ENCODE measurements at regions not wholly inside any gene's neighbourhood (a gene's known extent, or its start where the extent isn't known, plus 50 kb on each side); places are given as distances from the start of the nearest gene placed in this dataset.

GRCh38 chr3:177606891-177607290 lies 409.6 kb upstream of the TBL1XR1 start:
- no peak overlapping the region for H3K27ac ChIP-seq (ENCODE audit: low read depth, low read length)
- H3K4me3 ChIP-seq (ENCODE audit: low read depth, low read length) = no peak overlapping the region
- no peaks in the 10 kb centered on the region for H3K9me3 ChIP-seq (ENCODE audit: control insufficient read depth, insufficient read depth, low read length)
- H3K4me1 ChIP-seq (ENCODE audit: control insufficient read depth, insufficient read depth, low read length) = no peaks in the 10 kb centered on the region
- H3K27me3 ChIP-seq (ENCODE audit: control insufficient read depth, insufficient read depth, low read length) = no peaks in the 10 kb centered on the region
- WGBS (ENCODE audit: insufficient coverage) = 93% methylated on average over 4 of the region's 4 CpGs
- DNase-seq (ENCODE audit: low read depth in 4 of 6, low spot score in 6 of 6) = no peak
- no peaks in the 10 kb centered on the region for H3K36me3 ChIP-seq (ENCODE audit: control insufficient read depth, insufficient read depth, low read length)

- Histone ChIP-seq H3K4me3 (ENCODE audit: low read depth, low read length) (no peak overlapping the region), H3K9me3 (ENCODE audit: control insufficient read depth, insufficient read depth, low read length) (no peaks in the 10 kb centered on the region), H3K27me3 (ENCODE audit: control insufficient read depth, insufficient read depth, low read length) (no peaks in the 10 kb centered on the region), H3K27ac (ENCODE audit: low read depth, low read length) (no peak overlapping the region), H3K36me3 (ENCODE audit: control insufficient read depth, insufficient read depth, low read length) (no peaks in the 10 kb centered on the region), H3K4me1 (ENCODE audit: control insufficient read depth, insufficient read depth, low read length) (no peaks in the 10 kb centered on the region)
- no peak for DNase-seq (ENCODE audit: low read depth in 4 of 6, low spot score in 6 of 6)
- no CpG with 5 or more reads among the region's 5 CpGs for WGBS (ENCODE audit: insufficient coverage)
These were observed 410.3 kb upstream of the TBL1XR1 start for GRCh38 chr3:177607589-177607988.

- Histone ChIP-seq H3K27ac (ENCODE audit: low read depth, low read length) (no peak overlapping the region), H3K9me3 (ENCODE audit: control insufficient read depth, insufficient read depth, low read length) (no peaks in the 10 kb centered on the region), H3K4me3 (ENCODE audit: low read depth, low read length) (no peak overlapping the region), H3K4me1 (ENCODE audit: control insufficient read depth, insufficient read depth, low read length) (no peaks in the 10 kb centered on the region), H3K27me3 (ENCODE audit: control insufficient read depth, insufficient read depth, low read length) (no peaks in the 10 kb centered on the region), H3K36me3 (ENCODE audit: control insufficient read depth, insufficient read depth, low read length) (no peaks in the 10 kb centered on the region)
- no peak for DNase-seq (ENCODE audit: low read depth in 4 of 6, low spot score in 6 of 6)
- 100% methylated on average over 1 of the region's 1 CpG for WGBS (ENCODE audit: insufficient coverage)
These were observed 411.2 kb upstream of the TBL1XR1 start for GRCh38 chr3:177608443-177608842.

GRCh38 chr3:177609613-177610012 lies 412.3 kb upstream of the TBL1XR1 start:
- Histone ChIP-seq H3K27ac (ENCODE audit: low read depth, low read length) (no peak overlapping the region), H3K9me3 (ENCODE audit: control insufficient read depth, insufficient read depth, low read length) (no peaks in the 10 kb centered on the region), H3K27me3 (ENCODE audit: control insufficient read depth, insufficient read depth, low read length) (no peaks in the 10 kb centered on the region), H3K4me3 (ENCODE audit: low read depth, low read length) (no peak overlapping the region), H3K36me3 (ENCODE audit: control insufficient read depth, insufficient read depth, low read length) (no peaks in the 10 kb centered on the region), H3K4me1 (ENCODE audit: control insufficient read depth, insufficient read depth, low read length) (no peaks in the 10 kb centered on the region)
- no peak for DNase-seq (ENCODE audit: low read depth in 4 of 6, low spot score in 6 of 6)

GRCh38 chr3:177610262-177610661 lies 413.0 kb upstream of the TBL1XR1 start:
- H3K4me1 ChIP-seq (ENCODE audit: control insufficient read depth, insufficient read depth, low read length) = no peaks in the 10 kb centered on the region
- no peak overlapping the region for H3K4me3 ChIP-seq (ENCODE audit: low read depth, low read length)
- H3K9me3 ChIP-seq (ENCODE audit: control insufficient read depth, insufficient read depth, low read length) = no peaks in the 10 kb centered on the region
- H3K36me3 ChIP-seq (ENCODE audit: control insufficient read depth, insufficient read depth, low read length) = no peaks in the 10 kb centered on the region
- DNase-seq (ENCODE audit: low read depth in 4 of 6, low spot score in 6 of 6) = no peak
- H3K27me3 ChIP-seq (ENCODE audit: control insufficient read depth, insufficient read depth, low read length) = no peaks in the 10 kb centered on the region
- no CpG with 5 or more reads among the region's 2 CpGs for WGBS (ENCODE audit: insufficient coverage)
- H3K27ac ChIP-seq (ENCODE audit: low read depth, low read length) = no peak overlapping the region

GRCh38 chr3:177610686-177611633 lies 413.7 kb upstream of the TBL1XR1 start:
- Histone ChIP-seq H3K36me3 (ENCODE audit: control insufficient read depth, insufficient read depth, low read length) (no peaks in the 10 kb centered on the region), H3K27ac (ENCODE audit: low read depth, low read length) (peak overlapping the region; percentile 0), H3K4me1 (ENCODE audit: control insufficient read depth, insufficient read depth, low read length) (no peaks in the 10 kb centered on the region), H3K4me3 (ENCODE audit: low read depth, low read length) (no peak overlapping the region), H3K27me3 (ENCODE audit: control insufficient read depth, insufficient read depth, low read length) (no peaks in the 10 kb centered on the region), H3K9me3 (ENCODE audit: control insufficient read depth, insufficient read depth, low read length) (no peaks in the 10 kb centered on the region)
- WGBS (ENCODE audit: insufficient coverage) = 28% methylated on average over 3 of the region's 5 CpGs
- peak in 3 of 6 donors; percentile 40 to 88 (median 64) for DNase-seq (ENCODE audit: low read depth in 4 of 6, low spot score in 6 of 6)

- 47% methylated on average over 3 of the region's 6 CpGs for WGBS (ENCODE audit: insufficient coverage)
These were observed 414.6 kb upstream of the TBL1XR1 start for GRCh38 chr3:177611752-177612334.

GRCh38 chr3:177613901-177614300 lies 416.6 kb upstream of the TBL1XR1 start:
- Histone ChIP-seq H3K9me3 (ENCODE audit: control insufficient read depth, insufficient read depth, low read length) (no peaks in the 10 kb centered on the region), H3K4me3 (ENCODE audit: low read depth, low read length) (no peak overlapping the region), H3K27me3 (ENCODE audit: control insufficient read depth, insufficient read depth, low read length) (no peaks in the 10 kb centered on the region), H3K4me1 (ENCODE audit: control insufficient read depth, insufficient read depth, low read length) (no peaks in the 10 kb centered on the region), H3K27ac (ENCODE audit: low read depth, low read length) (no peak overlapping the region), H3K36me3 (ENCODE audit: control insufficient read depth, insufficient read depth, low read length) (no peaks in the 10 kb centered on the region)
- no peak for DNase-seq (ENCODE audit: low read depth in 4 of 6, low spot score in 6 of 6)

More at GRCh38 chr3:177611752-177612334, 414.6 kb upstream of the TBL1XR1 start:
- Histone ChIP-seq H3K27me3 (ENCODE audit: control insufficient read depth, insufficient read depth, low read length) (no peaks in the 10 kb centered on the region), H3K27ac (ENCODE audit: low read depth, low read length) (no peak overlapping the region), H3K4me3 (ENCODE audit: low read depth, low read length) (no peak overlapping the region), H3K4me1 (ENCODE audit: control insufficient read depth, insufficient read depth, low read length) (no peaks in the 10 kb centered on the region), H3K36me3 (ENCODE audit: control insufficient read depth, insufficient read depth, low read length) (no peaks in the 10 kb centered on the region), H3K9me3 (ENCODE audit: control insufficient read depth, insufficient read depth, low read length) (no peaks in the 10 kb centered on the region)
- DNase-seq (ENCODE audit: low read depth in 4 of 6, low spot score in 6 of 6) = peak in 1 of 6 donors; percentile 33

- H3K4me3 ChIP-seq (ENCODE audit: low read depth, low read length) = no peak overlapping the region
These were observed 417.7 kb upstream of the TBL1XR1 start for GRCh38 chr3:177615015-177615414.

More at GRCh38 chr3:177615015-177615414, 417.7 kb upstream of the TBL1XR1 start:
- H3K4me1 ChIP-seq (ENCODE audit: control insufficient read depth, insufficient read depth, low read length) = peaks cover 4% of the 10 kb centered on the region
- peak in 2 of 6 donors; percentile 49 to 66 for DNase-seq (ENCODE audit: low read depth in 4 of 6, low spot score in 6 of 6)
- no CpG with 5 or more reads among the region's 2 CpGs for WGBS (ENCODE audit: insufficient coverage)
- H3K9me3 ChIP-seq (ENCODE audit: control insufficient read depth, insufficient read depth, low read length) = no peaks in the 10 kb centered on the region
- no peaks in the 10 kb centered on the region for H3K27me3 ChIP-seq (ENCODE audit: control insufficient read depth, insufficient read depth, low read length)
- no peak overlapping the region for H3K27ac ChIP-seq (ENCODE audit: low read depth, low read length)
- H3K36me3 ChIP-seq (ENCODE audit: control insufficient read depth, insufficient read depth, low read length) = no peaks in the 10 kb centered on the region
